SK-N-SH treated with all-trans-retinoic acid at 6 μM for 48 hours (cell line): ENCODE measurements at regions not wholly inside any gene's neighbourhood (a gene's known extent, or its start where the extent isn't known, plus 50 kb on each side); places are given as distances from the start of the nearest gene placed in this dataset.

Experiments
- ATAC-seq: fragments of 200-7000 bp; cut with Tn5 transposase; 3 replicates; pipeline ENCODE4 v1.9.1; 2020; ENCODE audit warnings: mild to moderate bottlenecking, moderate library complexity
- ARNTL ChIP-seq: fragments of 450-650 bp; formaldehyde crosslinking; IDR thresholded peaks from 2 replicates; pipeline ENCODE4 v1.5.0; 2020; ENCODE audit warnings: low read depth, mild to moderate bottlenecking, moderate library complexity, borderline replicate concordance
- BACH2 ChIP-seq: fragments of 250-450 bp; sonication (Bioruptor Pico); IDR thresholded peaks from 2 replicates; pipeline ENCODE4 v1.9.0; 2021; ENCODE audit warnings: mild to moderate bottlenecking, borderline replicate concordance
- CSDC2 ChIP-seq: fragments of 250-450 bp; sonication (Bioruptor Pico); IDR thresholded peaks from 2 replicates; pipeline ENCODE4 v1.5.0; 2020; ENCODE audit warnings: mild to moderate bottlenecking, moderate library complexity
- ESRRG ChIP-seq: fragments of 250-450 bp; sonication (Bioruptor Pico); IDR thresholded peaks from 2 replicates; pipeline ENCODE4 v1.6.1; 2021; ENCODE audit warnings: mild to moderate bottlenecking
- GLIS3 ChIP-seq: fragments of 250-450 bp; sonication (Bioruptor Pico); IDR thresholded peaks from 2 replicates; pipeline ENCODE4 v1.5.0; 2020; ENCODE audit warnings: mild to moderate bottlenecking, moderate library complexity
- ISL1 ChIP-seq: fragments of 250-450 bp; sonication (Bioruptor Pico); IDR thresholded peaks from 2 replicates; pipeline ENCODE4 v2.1.2; 2022; ENCODE audit warnings: mild to moderate bottlenecking, moderate library complexity
- RARB ChIP-seq: fragments of 250-450 bp; sonication (Bioruptor Pico); IDR thresholded peaks from 2 replicates; pipeline ENCODE4 v1.8.0; 2021; ENCODE audit warnings: mild to moderate bottlenecking, moderate library complexity
- SNAI2 ChIP-seq: fragments of 250-450 bp; sonication (Bioruptor Pico); IDR thresholded peaks from 2 replicates; pipeline ENCODE4 v1.5.0; 2020; ENCODE audit warnings: mild to moderate bottlenecking, moderate library complexity
- TCF4 ChIP-seq: fragments of 250-450 bp; sonication (Bioruptor Pico); IDR thresholded peaks from 2 replicates; pipeline ENCODE4 v1.8.0; 2021; ENCODE audit warnings: mild to moderate bottlenecking, moderate library complexity, borderline replicate concordance
- ZC3H10 ChIP-seq: fragments of 250-450 bp; sonication (Bioruptor Pico); IDR thresholded peaks from 2 replicates; pipeline ENCODE4 v1.5.1; 2021; ENCODE audit warnings: mild to moderate bottlenecking, moderate library complexity
- ZFP3 ChIP-seq: fragments of 250-450 bp; sonication (Bioruptor Pico); IDR thresholded peaks from 2 replicates; pipeline ENCODE4 v1.5.0; 2020; ENCODE audit warnings: mild to moderate bottlenecking, moderate library complexity
- ZNF565 ChIP-seq: fragments of 450-650 bp; formaldehyde crosslinking; conservative IDR thresholded peaks from 2 replicates; pipeline ENCODE4 v1.5.0; 2020; ENCODE audit warnings: low read depth, mild to moderate bottlenecking, moderate library complexity
- ZNF70 ChIP-seq: fragments of 450-650 bp; formaldehyde crosslinking; IDR thresholded peaks from 2 replicates; pipeline ENCODE4 v1.5.0; 2020; ENCODE audit warnings: mild to moderate bottlenecking, moderate library complexity
- ZNF8 ChIP-seq: fragments of 450-650 bp; formaldehyde crosslinking; IDR thresholded peaks from 2 replicates; pipeline ENCODE4 v1.5.0; 2020; ENCODE audit warnings: mild to moderate bottlenecking, moderate library complexity
- TF ChIP-seq, protein P1 (sequence below): fragments of 250-450 bp; sonication (Bioruptor Pico); IDR thresholded peaks from 2 replicates; pipeline ENCODE4 v1.8.0; 2020; ENCODE audit warnings: mild to moderate bottlenecking, moderate library complexity, borderline replicate concordance
- TF ChIP-seq, protein P2 (sequence below): fragments of 250-450 bp; sonication (Bioruptor Pico); IDR thresholded peaks from 2 replicates; pipeline ENCODE4 v1.5.0; 2020; ENCODE audit warnings: mild to moderate bottlenecking, moderate library complexity
- TF ChIP-seq, protein P3 (sequence below): fragments of 250-450 bp; sonication (Bioruptor Pico); IDR thresholded peaks from 2 replicates; pipeline ENCODE4 v1.8.0; 2021; ENCODE audit warnings: low read depth, mild to moderate bottlenecking, moderate library complexity, borderline replicate concordance
- TF ChIP-seq, protein P4 (sequence below): fragments of 250-450 bp; sonication (Bioruptor Pico); IDR thresholded peaks from 2 replicates; pipeline ENCODE4 v1.5.1; 2021; ENCODE audit warnings: mild to moderate bottlenecking, moderate library complexity
- TF ChIP-seq, protein P5 (sequence below): fragments of 250-450 bp; sonication (Bioruptor Pico); IDR thresholded peaks from 2 replicates; pipeline ENCODE4 v1.5.1; 2020; ENCODE audit warnings: low read depth, mild to moderate bottlenecking, moderate library complexity

DNA sequence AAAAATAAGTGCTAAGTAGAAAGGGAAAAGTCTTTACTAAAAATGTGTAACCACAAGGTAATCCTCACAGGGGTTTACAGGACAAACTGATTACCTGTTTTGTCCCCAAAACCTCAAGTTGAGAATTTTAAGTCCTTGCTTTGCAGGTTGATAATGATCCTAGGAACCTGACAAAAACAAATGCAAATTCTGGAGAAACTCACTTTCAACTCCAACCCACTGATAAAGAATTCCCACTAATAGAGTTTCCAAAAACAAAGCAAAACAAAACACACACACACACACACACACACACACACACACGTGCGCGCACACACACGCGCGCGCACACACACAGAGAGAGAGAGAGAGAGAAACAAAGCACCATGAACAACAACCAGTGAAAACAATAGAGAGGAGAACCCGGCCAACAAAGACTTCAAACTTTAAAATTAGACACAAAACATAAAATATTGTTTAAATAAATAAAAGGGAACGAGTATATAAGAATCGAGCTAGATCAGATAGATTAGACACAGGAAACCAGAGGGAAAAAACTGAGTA, 187.0 kb upstream of the FOXN3 start (continued):
- TF ChIP-seq, protein P1, sequence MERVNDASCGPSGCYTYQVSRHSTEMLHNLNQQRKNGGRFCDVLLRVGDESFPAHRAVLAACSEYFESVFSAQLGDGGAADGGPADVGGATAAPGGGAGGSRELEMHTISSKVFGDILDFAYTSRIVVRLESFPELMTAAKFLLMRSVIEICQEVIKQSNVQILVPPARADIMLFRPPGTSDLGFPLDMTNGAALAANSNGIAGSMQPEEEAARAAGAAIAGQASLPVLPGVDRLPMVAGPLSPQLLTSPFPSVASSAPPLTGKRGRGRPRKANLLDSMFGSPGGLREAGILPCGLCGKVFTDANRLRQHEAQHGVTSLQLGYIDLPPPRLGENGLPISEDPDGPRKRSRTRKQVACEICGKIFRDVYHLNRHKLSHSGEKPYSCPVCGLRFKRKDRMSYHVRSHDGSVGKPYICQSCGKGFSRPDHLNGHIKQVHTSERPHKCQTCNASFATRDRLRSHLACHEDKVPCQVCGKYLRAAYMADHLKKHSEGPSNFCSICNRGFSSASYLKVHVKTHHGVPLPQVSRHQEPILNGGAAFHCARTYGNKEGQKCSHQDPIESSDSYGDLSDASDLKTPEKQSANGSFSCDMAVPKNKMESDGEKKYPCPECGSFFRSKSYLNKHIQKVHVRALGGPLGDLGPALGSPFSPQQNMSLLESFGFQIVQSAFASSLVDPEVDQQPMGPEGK (CRISPR knock-in tag): no peak
- no peak for TF ChIP-seq ISL1
- no peak for TF ChIP-seq GLIS3 (CRISPR knock-in tag)

DNA sequence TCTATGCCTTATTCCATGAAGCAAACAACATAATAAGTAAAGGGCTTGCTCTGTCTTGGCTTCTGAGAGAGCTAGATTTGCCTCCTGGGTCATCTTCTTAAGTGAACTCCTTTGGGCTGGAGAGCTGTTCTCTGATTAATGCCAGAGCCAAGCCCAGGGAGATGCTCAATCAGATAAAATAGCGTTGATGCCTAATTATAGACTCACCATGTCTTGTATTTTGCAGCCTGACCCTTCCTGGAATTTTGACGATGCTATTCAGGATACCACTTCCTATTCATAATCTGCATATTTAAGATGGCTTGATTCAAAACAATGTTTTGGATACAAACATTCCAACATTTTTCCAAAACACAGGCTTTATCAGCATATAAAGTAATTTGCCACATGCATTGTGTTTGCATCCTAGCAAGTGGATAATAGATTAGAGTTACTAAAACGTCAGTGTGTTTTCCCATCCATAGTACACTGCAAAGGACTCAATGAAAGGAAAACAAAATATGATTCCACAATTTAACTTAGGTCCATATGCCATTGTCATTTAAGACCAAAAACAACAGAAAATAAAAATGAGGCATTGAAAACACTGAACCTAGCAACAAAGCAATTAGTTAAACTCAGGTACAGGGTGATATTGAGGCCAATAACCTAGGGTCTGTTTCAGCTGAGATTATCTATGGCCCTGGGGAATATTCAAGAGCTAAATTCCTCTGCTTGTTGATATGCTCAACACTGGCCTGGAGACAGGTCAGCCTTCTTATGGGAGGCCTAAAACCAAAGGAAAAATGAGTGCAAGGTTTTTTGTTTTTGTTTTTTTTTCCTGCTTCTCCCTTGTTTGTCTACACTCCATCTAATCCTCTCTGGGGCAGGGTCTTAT, 184.2 kb upstream of the FOXN3 start:
- peak; percentile 60 for ATAC-seq
- TF ChIP-seq, protein P2, sequence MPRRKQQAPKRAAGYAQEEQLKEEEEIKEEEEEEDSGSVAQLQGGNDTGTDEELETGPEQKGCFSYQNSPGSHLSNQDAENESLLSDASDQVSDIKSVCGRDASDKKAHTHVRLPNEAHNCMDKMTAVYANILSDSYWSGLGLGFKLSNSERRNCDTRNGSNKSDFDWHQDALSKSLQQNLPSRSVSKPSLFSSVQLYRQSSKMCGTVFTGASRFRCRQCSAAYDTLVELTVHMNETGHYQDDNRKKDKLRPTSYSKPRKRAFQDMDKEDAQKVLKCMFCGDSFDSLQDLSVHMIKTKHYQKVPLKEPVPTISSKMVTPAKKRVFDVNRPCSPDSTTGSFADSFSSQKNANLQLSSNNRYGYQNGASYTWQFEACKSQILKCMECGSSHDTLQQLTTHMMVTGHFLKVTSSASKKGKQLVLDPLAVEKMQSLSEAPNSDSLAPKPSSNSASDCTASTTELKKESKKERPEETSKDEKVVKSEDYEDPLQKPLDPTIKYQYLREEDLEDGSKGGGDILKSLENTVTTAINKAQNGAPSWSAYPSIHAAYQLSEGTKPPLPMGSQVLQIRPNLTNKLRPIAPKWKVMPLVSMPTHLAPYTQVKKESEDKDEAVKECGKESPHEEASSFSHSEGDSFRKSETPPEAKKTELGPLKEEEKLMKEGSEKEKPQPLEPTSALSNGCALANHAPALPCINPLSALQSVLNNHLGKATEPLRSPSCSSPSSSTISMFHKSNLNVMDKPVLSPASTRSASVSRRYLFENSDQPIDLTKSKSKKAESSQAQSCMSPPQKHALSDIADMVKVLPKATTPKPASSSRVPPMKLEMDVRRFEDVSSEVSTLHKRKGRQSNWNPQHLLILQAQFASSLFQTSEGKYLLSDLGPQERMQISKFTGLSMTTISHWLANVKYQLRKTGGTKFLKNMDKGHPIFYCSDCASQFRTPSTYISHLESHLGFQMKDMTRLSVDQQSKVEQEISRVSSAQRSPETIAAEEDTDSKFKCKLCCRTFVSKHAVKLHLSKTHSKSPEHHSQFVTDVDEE (CRISPR knock-in tag): no peak
- TF ChIP-seq BACH2 (CRISPR knock-in tag) (no peak), ZNF70 (CRISPR knock-in tag) (no peak)

DNA sequence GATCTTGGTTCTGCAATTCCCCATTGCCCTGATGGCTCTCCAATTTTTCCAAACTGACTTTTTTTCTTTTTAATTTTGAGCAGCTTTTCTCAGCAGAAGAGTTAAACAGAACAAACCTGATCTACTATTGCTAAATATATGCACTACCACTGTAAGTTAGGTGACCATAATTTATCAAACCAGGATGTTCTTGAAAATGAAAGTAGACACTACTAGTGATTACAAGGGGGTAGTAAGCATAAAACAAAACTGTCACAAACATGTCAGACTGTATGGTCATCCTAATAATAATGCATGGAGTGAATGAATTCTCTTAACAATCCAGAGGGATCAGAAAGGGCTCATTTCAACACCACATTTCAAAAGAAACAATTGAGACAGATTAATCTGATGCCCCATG, 183.0 kb upstream of the FOXN3 start:
- TF ChIP-seq TCF4 (CRISPR knock-in tag): no peak
- TF ChIP-seq GLIS3 (CRISPR knock-in tag): no peak
- TF ChIP-seq, protein P3, sequence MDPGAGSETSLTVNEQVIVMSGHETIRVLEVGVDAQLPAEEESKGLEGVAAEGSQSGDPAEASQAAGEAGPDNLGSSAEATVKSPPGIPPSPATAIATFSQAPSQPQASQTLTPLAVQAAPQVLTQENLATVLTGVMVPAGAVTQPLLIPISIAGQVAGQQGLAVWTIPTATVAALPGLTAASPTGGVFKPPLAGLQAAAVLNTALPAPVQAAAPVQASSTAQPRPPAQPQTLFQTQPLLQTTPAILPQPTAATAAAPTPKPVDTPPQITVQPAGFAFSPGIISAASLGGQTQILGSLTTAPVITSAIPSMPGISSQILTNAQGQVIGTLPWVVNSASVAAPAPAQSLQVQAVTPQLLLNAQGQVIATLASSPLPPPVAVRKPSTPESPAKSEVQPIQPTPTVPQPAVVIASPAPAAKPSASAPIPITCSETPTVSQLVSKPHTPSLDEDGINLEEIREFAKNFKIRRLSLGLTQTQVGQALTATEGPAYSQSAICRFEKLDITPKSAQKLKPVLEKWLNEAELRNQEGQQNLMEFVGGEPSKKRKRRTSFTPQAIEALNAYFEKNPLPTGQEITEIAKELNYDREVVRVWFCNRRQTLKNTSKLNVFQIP (CRISPR knock-in tag): no peak
- TF ChIP-seq ZC3H10 (CRISPR knock-in tag): no peak
- no peak for TF ChIP-seq ZNF70 (CRISPR knock-in tag)
- no peak for TF ChIP-seq ESRRG (CRISPR knock-in tag)
- TF ChIP-seq ZFP3 (CRISPR knock-in tag): no peak
- TF ChIP-seq CSDC2 (CRISPR knock-in tag): no peak
- no peak for TF ChIP-seq ZNF565 (CRISPR knock-in tag)
- TF ChIP-seq, protein P2 (CRISPR knock-in tag): no peak
- no peak for TF ChIP-seq ZNF8 (CRISPR knock-in tag)
- TF ChIP-seq, protein P4, sequence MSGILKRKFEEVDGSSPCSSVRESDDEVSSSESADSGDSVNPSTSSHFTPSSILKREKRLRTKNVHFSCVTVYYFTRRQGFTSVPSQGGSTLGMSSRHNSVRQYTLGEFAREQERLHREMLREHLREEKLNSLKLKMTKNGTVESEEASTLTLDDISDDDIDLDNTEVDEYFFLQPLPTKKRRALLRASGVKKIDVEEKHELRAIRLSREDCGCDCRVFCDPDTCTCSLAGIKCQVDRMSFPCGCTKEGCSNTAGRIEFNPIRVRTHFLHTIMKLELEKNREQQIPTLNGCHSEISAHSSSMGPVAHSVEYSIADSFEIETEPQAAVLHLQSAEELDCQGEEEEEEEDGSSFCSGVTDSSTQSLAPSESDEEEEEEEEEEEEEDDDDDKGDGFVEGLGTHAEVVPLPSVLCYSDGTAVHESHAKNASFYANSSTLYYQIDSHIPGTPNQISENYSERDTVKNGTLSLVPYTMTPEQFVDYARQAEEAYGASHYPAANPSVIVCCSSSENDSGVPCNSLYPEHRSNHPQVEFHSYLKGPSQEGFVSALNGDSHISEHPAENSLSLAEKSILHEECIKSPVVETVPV (CRISPR knock-in tag): no peak
- no peak for TF ChIP-seq SNAI2 (CRISPR knock-in tag)
- TF ChIP-seq ARNTL (CRISPR knock-in tag): no peak
- TF ChIP-seq, protein P1 (CRISPR knock-in tag): no peak
- TF ChIP-seq, protein P5, sequence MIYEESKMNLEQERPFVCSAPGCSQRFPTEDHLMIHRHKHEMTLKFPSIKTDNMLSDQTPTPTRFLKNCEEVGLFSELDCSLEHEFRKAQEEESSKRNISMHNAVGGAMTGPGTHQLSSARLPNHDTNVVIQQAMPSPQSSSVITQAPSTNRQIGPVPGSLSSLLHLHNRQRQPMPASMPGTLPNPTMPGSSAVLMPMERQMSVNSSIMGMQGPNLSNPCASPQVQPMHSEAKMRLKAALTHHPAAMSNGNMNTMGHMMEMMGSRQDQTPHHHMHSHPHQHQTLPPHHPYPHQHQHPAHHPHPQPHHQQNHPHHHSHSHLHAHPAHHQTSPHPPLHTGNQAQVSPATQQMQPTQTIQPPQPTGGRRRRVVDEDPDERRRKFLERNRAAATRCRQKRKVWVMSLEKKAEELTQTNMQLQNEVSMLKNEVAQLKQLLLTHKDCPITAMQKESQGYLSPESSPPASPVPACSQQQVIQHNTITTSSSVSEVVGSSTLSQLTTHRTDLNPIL (CRISPR knock-in tag): no peak
- TF ChIP-seq RARB (CRISPR knock-in tag): no peak
- ATAC-seq: no peak
